ENCODE measurements at regions not wholly inside any gene's neighbourhood (a gene's known extent, or its start where the extent isn't known, plus 50 kb on each side); places are given as distances from the start of the nearest gene placed in this dataset.

- no peaks in the 10 kb centered on the region for H3F3A ChIP-seq (replicated peaks; ENCODE audit: low read depth)
- no peaks in the 10 kb centered on the region; the same call in 2 of the 3 replicates for H3K9me3 Mint-ChIP-seq
- no peaks in the 10 kb centered on the region for H3K27me3 ChIP-seq (ENCODE audit: insufficient read depth)
- H3K4me1 Mint-ChIP-seq: peaks cover 11% of the 10 kb centered on the region
- peaks cover 13% of the 10 kb centered on the region for H3K27me3 Mint-ChIP-seq (ENCODE audit: insufficient read depth, low read depth, poor library complexity)
- no peak overlapping the region for H3K4me3 Mint-ChIP-seq
- H3K27ac ChIP-seq (ENCODE audit: low read depth): no peak overlapping the region
- no peak overlapping the region for H2AFZ ChIP-seq
- no peak overlapping the region for H3K27ac Mint-ChIP-seq
- DNase-seq (ENCODE audit: low spot score) (no peak), ATAC-seq (no peak; the same call in 2 of the 3 replicates)
- no peaks in the 10 kb centered on the region for H3K36me3 ChIP-seq (ENCODE audit: insufficient read depth)
- no peaks in the 10 kb centered on the region for H3K9me2 ChIP-seq (ENCODE audit: insufficient read depth)
- TF ChIP-seq, protein P1, sequence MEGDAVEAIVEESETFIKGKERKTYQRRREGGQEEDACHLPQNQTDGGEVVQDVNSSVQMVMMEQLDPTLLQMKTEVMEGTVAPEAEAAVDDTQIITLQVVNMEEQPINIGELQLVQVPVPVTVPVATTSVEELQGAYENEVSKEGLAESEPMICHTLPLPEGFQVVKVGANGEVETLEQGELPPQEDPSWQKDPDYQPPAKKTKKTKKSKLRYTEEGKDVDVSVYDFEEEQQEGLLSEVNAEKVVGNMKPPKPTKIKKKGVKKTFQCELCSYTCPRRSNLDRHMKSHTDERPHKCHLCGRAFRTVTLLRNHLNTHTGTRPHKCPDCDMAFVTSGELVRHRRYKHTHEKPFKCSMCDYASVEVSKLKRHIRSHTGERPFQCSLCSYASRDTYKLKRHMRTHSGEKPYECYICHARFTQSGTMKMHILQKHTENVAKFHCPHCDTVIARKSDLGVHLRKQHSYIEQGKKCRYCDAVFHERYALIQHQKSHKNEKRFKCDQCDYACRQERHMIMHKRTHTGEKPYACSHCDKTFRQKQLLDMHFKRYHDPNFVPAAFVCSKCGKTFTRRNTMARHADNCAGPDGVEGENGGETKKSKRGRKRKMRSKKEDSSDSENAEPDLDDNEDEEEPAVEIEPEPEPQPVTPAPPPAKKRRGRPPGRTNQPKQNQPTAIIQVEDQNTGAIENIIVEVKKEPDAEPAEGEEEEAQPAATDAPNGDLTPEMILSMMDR (conservative IDR thresholded peaks at IDR 0.05; ENCODE audit: low read depth in 2 of 2): no peak
- no peak for TF ChIP-seq ZNF114 (CRISPR knock-in tag; IDR thresholded peaks at IDR 0.05)
- TF ChIP-seq STAT1 (IDR thresholded peaks at IDR 0.05; ENCODE audit: unreplicated experiment): no peak
- TF ChIP-seq, protein P2, sequence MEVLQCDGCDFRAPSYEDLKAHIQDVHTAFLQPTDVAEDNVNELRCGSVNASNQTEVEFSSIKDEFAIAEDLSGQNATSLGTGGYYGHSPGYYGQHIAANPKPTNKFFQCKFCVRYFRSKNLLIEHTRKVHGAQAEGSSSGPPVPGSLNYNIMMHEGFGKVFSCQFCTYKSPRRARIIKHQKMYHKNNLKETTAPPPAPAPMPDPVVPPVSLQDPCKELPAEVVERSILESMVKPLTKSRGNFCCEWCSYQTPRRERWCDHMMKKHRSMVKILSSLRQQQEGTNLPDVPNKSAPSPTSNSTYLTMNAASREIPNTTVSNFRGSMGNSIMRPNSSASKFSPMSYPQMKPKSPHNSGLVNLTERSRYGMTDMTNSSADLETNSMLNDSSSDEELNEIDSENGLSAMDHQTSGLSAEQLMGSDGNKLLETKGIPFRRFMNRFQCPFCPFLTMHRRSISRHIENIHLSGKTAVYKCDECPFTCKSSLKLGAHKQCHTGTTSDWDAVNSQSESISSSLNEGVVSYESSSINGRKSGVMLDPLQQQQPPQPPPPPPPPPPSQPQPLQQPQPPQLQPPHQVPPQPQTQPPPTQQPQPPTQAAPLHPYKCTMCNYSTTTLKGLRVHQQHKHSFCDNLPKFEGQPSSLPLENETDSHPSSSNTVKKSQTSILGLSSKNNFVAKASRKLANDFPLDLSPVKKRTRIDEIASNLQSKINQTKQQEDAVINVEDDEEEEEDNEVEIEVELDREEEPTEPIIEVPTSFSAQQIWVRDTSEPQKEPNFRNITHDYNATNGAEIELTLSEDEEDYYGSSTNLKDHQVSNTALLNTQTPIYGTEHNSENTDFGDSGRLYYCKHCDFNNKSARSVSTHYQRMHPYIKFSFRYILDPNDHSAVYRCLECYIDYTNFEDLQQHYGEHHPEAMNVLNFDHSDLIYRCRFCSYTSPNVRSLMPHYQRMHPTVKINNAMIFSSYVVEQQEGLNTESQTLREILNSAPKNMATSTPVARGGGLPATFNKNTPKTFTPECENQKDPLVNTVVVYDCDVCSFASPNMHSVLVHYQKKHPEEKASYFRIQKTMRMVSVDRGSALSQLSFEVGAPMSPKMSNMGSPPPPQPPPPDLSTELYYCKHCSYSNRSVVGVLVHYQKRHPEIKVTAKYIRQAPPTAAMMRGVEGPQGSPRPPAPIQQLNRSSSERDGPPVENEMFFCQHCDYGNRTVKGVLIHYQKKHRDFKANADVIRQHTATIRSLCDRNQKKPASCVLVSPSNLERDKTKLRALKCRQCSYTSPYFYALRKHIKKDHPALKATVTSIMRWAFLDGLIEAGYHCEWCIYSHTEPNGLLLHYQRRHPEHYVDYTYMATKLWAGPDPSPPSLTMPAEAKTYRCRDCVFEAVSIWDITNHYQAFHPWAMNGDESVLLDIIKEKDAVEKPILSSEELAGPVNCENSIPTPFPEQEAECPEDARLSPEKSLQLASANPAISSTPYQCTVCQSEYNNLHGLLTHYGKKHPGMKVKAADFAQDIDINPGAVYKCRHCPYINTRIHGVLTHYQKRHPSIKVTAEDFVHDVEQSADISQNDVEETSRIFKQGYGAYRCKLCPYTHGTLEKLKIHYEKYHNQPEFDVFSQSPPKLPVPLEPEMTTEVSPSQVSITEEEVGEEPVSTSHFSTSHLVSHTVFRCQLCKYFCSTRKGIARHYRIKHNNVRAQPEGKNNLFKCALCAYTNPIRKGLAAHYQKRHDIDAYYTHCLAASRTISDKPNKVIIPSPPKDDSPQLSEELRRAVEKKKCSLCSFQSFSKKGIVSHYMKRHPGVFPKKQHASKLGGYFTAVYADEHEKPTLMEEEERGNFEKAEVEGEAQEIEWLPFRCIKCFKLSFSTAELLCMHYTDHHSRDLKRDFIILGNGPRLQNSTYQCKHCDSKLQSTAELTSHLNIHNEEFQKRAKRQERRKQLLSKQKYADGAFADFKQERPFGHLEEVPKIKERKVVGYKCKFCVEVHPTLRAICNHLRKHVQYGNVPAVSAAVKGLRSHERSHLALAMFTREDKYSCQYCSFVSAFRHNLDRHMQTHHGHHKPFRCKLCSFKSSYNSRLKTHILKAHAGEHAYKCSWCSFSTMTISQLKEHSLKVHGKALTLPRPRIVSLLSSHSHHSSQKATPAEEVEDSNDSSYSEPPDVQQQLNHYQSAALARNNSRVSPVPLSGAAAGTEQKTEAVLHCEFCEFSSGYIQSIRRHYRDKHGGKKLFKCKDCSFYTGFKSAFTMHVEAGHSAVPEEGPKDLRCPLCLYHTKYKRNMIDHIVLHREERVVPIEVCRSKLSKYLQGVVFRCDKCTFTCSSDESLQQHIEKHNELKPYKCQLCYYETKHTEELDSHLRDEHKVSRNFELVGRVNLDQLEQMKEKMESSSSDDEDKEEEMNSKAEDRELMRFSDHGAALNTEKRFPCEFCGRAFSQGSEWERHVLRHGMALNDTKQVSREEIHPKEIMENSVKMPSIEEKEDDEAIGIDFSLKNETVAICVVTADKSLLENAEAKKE (CRISPR knock-in tag; IDR thresholded peaks at IDR 0.05): no peak
- no peak for TF ChIP-seq JUNB (IDR thresholded peaks at IDR 0.05; ENCODE audit: unreplicated experiment)
- no peak for TF ChIP-seq REST (IDR thresholded peaks at IDR 0.05; ENCODE audit: unreplicated experiment)
- TF ChIP-seq EZH2 (IDR thresholded peaks at IDR 0.05; ENCODE audit: low read depth, unreplicated experiment): no peak
- TF ChIP-seq POLR2AphosphoS5 (IDR thresholded peaks at IDR 0.05; ENCODE audit: low read depth): no peak
- no peak for TF ChIP-seq ZNF331 (CRISPR knock-in tag; IDR thresholded peaks at IDR 0.05; ENCODE audit: low read depth)
- TF ChIP-seq NANOG (IDR thresholded peaks at IDR 0.05; ENCODE audit: borderline replicate concordance): no peak
- no peak for TF ChIP-seq CREB1 (CRISPR knock-in tag; IDR thresholded peaks at IDR 0.05; ENCODE audit: low read depth)
- TF ChIP-seq, protein P3, sequence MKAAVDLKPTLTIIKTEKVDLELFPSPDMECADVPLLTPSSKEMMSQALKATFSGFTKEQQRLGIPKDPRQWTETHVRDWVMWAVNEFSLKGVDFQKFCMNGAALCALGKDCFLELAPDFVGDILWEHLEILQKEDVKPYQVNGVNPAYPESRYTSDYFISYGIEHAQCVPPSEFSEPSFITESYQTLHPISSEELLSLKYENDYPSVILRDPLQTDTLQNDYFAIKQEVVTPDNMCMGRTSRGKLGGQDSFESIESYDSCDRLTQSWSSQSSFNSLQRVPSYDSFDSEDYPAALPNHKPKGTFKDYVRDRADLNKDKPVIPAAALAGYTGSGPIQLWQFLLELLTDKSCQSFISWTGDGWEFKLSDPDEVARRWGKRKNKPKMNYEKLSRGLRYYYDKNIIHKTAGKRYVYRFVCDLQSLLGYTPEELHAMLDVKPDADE (IDR thresholded peaks at IDR 0.05): no peak
- TF ChIP-seq EZH2phosphoT487 (IDR thresholded peaks at IDR 0.05; ENCODE audit: unreplicated experiment): no peak
- H3K4me3 ChIP-seq: no peak overlapping the region
- no peaks in the 10 kb centered on the region for H4K20me1 ChIP-seq (replicated peaks; ENCODE audit: insufficient read depth)
- H3K79me2 ChIP-seq (replicated peaks; ENCODE audit: insufficient read depth): no peaks in the 10 kb centered on the region
- no peaks in the 10 kb centered on the region; the same call in 2 of the 3 replicates for H3K36me3 Mint-ChIP-seq (ENCODE audit: low read depth)
- no peaks in the 10 kb centered on the region; the same call in 1 of the 2 replicates for H3K4me1 ChIP-seq (ENCODE audit: insufficient read depth)
- no peak overlapping the region for H3K4me2 ChIP-seq
These were observed 274.6 kb upstream of the IRX2 start for GRCh38 chr5:3026099-3026498.
